CD4-positive, alpha-beta T cell treated with Interleukin-12 subunit alpha and Interleukin-12 subunit beta, for 1 hour (primary cell): ENCODE measurements at regions not wholly inside any gene's neighbourhood (a gene's known extent, or its start where the extent isn't known, plus 50 kb on each side); places are given as distances from the start of the nearest gene placed in this dataset.

Experiments
- DNase-seq: peaks from one replicate; pipeline ENCODE4 v3.0.0-alpha.2; 2020

DNA sequence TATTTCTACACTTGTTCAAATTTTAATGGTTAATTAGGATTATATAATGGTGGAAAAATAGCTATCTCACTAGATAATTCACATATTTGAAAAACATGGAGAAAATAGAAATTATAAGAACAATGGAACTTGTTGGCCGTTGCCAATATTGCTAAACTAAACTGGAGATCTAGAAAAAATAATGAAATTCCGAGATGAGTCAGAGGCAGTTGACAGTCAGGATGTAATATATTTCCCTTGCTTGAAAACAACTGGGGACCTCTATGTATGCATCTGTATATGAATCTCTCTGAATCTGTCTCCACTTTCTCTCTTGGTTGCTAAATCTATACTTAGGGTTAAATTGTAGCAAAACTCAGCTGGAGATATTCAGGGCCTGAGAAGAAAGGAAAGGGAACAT, 1108.2 kb upstream of the GJE1 start:
- DNase-seq: no peak

- no peak for DNase-seq
These were observed 1114.8 kb upstream of the GJE1 start for GRCh38 chr6:141017941-141018340.

GRCh38 chr6:141000917-141001316, 1131.8 kb upstream of the GJE1 start:
- DNase-seq: no peak

- no peak for DNase-seq
These were observed 1139.2 kb upstream of the GJE1 start for GRCh38 chr6:140993515-140993914.

DNA sequence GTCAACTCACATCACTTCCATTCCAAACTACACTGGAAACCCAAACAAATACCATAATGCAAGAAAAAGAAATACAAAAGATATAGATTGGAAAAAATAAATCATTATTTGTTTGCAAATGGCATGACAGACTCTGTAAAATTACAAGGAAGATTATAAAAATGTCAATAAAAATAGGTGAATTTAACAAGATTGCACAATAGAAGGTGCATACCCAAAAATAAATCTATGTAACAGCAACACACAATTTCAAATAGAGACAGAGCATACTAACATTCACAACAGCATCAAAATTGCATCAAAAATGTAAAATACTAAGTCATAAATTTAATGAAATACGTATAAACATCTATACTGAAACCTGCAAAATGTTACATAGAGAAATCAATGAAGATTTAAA, 1140.0 kb upstream of the GJE1 start:
- DNase-seq: no peak

DNA sequence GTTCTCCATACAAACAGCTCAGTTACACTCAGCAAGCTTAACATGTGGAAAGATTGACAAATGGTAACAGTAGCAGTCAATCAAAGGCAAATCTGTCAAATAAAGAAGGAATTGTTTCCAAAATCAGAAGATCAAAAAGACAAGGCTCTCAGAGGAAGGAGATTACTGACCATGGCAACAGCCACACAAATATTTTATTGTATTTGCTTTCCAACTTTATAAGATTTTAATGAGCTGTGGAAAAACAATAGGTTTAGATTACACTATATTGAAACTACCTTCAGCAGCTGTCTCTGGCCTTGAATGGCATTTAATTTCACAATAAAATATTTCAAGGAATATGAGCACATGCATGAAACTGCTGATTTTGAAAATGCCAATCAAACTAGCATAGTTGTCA, 1143.9 kb upstream of the GJE1 start:
- DNase-seq: no peak

GRCh38 chr6:140987364-140988155, 1145.2 kb upstream of the GJE1 start:
- no peak for DNase-seq

GRCh38 chr6:140985679-140986275, 1146.9 kb upstream of the GJE1 start:
- DNase-seq: no peak

DNA sequence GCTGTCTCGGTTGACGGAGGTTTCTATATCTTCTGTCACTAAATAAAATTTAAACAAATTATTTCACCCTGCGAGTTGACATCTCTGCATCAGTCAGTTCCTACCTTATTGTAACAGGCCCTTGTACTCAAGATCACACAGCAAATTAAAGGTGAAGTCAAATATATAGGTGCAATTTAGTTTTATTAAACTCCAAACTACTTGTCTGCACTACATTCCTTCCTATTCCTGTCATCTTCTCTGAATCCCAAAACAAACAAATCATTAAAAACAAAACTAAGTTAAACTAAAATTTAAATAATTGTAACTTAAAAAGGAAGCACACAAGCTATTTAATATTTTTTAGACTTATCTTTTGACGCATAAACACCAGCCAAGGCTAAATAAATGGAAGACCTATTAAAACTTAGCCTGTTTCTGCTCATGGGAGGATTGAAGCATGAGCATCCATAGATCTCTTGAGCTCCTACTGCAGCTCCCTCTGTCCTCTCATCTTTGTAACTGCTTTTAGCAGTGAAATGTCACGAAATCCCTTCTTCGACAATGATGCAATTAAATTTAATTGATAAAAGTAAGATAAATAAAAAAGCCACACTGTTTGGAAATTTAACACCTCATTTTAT, 1152.3 kb upstream of the GJE1 start:
- DNase-seq: no peak

GRCh38 chr6:140979642-140980091, 1153.1 kb upstream of the GJE1 start:
- no peak for DNase-seq

DNA sequence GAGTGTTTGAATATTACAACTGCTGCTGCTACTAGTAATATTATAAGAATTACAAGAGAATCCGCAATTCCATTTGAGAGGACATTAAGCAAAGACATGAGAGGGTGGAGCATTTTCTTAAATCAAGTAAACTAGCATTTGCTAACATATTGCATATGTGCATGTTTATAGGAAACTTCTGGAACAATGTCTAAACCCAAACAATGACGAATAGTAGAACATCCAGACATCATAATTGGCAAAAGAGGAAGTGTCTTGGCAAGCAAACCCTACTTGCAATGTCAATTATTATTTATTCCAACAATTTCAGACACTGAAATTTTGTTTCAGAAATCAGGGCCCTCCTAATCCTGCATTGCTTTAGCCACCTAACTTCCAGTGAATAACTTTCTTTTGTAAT, 1155.3 kb upstream of the GJE1 start:
- DNase-seq: no peak

- no peak for DNase-seq
These were observed 1155.9 kb upstream of the GJE1 start for GRCh38 chr6:140976806-140977205.

DNA sequence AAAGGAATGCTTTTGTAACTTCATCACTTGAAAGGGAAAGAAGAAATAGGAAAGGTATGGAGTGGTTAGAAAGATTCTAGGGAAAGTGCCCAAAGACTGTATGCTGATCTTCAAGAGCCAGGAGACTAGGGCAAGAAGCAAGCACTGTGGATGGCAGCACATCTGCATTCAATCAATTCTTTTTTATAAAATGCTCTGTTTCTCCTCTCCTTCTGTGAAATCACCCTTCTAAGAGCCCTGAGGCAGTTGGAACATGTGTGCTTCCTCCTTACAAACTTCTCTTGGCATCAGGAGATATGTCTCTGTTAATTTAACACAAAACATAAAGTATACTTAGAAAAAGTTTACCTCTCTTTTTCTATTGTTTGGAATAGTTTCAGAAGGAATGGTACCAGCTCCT, 1162.2 kb upstream of the GJE1 start:
- no peak for DNase-seq

- no peak for DNase-seq
These were observed 1164.7 kb upstream of the GJE1 start for GRCh38 chr6:140968062-140968461.

DNA sequence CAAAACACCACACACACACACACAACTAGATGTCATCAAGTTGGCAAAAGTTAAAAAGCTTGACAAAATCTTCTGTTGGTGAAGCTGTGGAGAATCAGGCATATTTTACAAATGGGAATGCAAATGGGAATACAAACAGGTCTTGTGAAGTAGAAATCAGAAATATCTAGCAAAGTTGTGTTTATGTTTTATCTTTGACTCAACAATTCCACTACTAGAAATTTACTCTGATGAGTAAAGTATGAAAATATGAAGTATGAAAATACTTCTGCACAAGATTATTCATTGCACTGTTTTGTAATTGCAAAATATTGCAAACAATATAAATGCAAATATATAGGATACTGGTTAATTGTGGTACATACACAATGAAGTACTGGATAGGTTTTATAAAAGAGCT, 1166.0 kb upstream of the GJE1 start:
- DNase-seq: no peak

DNA sequence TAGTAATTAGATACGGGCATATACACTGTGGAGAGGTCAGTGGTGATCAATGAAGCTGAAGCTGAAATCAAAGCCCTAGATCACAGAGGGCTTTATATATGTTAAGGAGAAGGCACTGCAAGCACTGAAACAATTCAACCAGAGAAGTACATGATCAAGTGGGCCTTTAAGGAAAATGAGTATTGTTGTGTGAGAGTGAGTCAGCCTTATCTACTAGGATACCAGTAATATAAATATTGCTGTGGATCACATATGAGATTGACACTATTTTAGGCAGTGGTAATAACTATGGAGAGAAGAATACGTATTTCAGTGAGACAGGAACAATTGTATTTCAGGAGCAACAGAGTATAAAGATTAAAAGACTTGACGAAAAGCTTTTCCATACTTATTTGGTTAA, 1172.2 kb upstream of the GJE1 start:
- no peak for DNase-seq

- DNase-seq: no peak
These were observed 1175.3 kb upstream of the GJE1 start for GRCh38 chr6:140957386-140957785.

GRCh38 chr6:140956571-140957369, 1176.0 kb upstream of the GJE1 start:
- DNase-seq: no peak

DNA sequence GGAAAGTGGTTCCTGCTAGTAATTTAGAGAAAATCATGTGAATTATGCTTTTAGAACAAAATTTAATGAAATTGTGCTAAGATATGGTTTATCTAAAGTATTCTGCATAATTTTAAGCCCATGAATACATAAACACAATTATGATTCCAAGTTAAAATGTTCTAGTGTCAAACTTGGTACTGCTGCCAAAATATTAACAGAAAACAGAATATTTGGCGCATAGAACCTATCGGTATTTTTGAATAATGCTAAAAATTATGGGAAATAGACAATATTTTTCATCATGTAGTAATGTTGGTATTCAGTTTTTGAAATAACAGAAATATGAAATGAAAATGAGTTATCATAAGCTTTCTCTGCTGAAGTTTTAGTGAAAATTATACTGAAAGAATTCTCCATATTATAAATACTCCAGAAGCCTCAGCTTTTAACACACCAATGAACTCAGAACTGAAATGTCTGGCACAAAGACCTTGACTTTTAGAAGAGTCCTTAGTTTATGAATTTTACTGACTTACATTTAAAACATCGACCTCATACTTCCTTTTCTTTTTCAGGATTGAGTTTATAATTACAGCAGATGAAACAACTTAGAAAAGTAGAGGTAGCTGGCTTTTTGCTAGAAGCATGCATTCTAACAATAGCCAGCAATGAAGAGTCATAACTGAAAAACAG, 1192.3 kb upstream of the GJE1 start:
- no peak for DNase-seq

DNA sequence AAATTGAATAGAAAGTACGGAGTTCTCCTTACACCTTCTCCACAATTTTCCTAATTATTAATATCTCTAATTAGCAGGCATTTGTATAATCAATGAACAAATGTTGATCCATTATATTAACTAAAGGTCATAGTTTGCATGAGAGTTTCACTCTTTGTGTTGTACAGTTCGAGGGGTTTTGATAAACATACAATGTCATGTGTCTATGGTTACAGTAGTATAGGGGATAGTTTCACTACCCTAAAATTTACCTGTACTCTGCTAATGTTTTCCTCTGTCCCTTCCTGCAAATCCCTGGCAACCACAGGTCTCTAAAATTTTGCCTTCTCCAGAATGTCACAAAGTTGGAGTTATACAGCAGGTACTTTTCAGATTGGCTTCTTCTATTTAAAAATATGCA, 1199.8 kb upstream of the GJE1 start:
- no peak for DNase-seq

DNA sequence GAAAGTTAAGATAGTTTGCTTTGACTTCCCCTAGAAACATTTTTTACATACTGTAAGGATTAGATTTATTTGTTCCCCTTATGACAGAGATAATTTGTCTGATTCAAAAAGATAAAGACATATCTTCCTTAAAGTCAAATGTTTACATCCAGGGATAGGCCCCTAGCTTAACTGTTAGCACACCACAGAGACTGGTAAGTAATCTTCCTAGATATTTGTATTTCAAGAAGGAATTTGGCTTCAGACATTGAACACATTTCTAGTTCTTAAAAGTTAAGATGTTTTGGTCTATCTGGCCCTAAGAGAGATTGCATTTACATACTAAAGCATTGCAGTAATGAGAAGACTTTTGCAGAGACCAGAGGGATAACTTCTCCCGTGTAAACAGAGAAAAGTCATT, 1201.1 kb upstream of the GJE1 start:
- DNase-seq: no peak

GRCh38 chr6:140929121-140929520, 1203.6 kb upstream of the GJE1 start:
- DNase-seq: no peak

- DNase-seq: no peak
These were observed 1209.7 kb upstream of the GJE1 start for GRCh38 chr6:140923048-140923447.
